B cell (primary cell): ENCODE measurements at regions not wholly inside any gene's neighbourhood (a gene's known extent, or its start where the extent isn't known, plus 50 kb on each side); places are given as distances from the start of the nearest gene placed in this dataset.

Experiments used
- ATAC-seq: fragments of 200-7000 bp; cut with Tn5 transposase; one replicate; pipeline ENCODE4 v1.10.0; 2021; ENCODE audit warnings: low read depth, mild to moderate bottlenecking, moderate number of reproducible peaks, moderate library complexity
- CTCF ChIA-PET: fragments of 350-600 bp; sonication (Branson Sonifier 250); formaldehyde crosslinking; loops from one replicate; lab custom pipeline; 2021; ENCODE audit warnings: antibody characterized with exemption, inconsistent platforms; lab: Charles Lee
- POLR2A ChIA-PET: fragments of 350-600 bp; sonication (Branson Sonifier 250); formaldehyde crosslinking; loops from one replicate; lab custom pipeline; 2021; ENCODE audit warnings: antibody characterized with exemption; lab: Charles Lee
- DNase-seq: peaks from one replicate; pipeline ENCODE4 v3.0.0; 2013
- H2AFZ ChIP-seq: 2 replicates; pipeline ENCODE4 v1.6.1; 2012; ENCODE audit warnings: mild to moderate bottlenecking, low read depth, low read length; ENCODE audit not compliant: insufficient read depth, poor library complexity, severe bottlenecking
- H3K27ac ChIP-seq, 2 donors: 1 replicate in 1 of 2; 2 replicates in 1 of 2; pipeline ENCODE4 v1.5.1; 2012 to 2013; ENCODE audit warnings: low read length in 2 of 2, mild to moderate bottlenecking in 2 of 2, moderate library complexity in 1 of 2
- H3K27me3 ChIP-seq, 4 experiments: fragments of 200-600 bp in 1 of 4; sonication (generic) in 1 of 4; replicated peaks in 1 of 4; 1 replicate in 2 of 4; 2 replicates in 2 of 4; pipeline versions ENCODE4 v1.6.1 to v1.7.0; 2013 to 2016; ENCODE audit warnings: low read length in 3 of 4, mild to moderate bottlenecking in 2 of 4, mixed read lengths in 1 of 4, moderate library complexity in 1 of 4; ENCODE audit not compliant: insufficient read depth in 4 of 4, control insufficient read depth in 3 of 4; ENCODE audit errors: control extremely low read depth in 1 of 4
- H3K36me3 ChIP-seq, 2 experiments: replicated peaks in 1 of 2; 1 replicate in 1 of 2; 2 replicates in 1 of 2; pipeline versions ENCODE4 v1.6.1 to v1.7.1; 2013; ENCODE audit warnings: low read length in 1 of 2; ENCODE audit not compliant: insufficient read depth in 2 of 2, control insufficient read depth in 1 of 2; ENCODE audit errors: control extremely low read depth in 1 of 2, extremely low read depth in 1 of 2
- H3K4me1 ChIP-seq, 2 donors: fragments of 200-600 bp in 1 of 2; sonication (generic) in 1 of 2; 1 replicate in 1 of 2; 2 replicates in 1 of 2; pipeline versions ENCODE4 v1.5.1 to v1.6.1; 2013 to 2017; ENCODE audit warnings: low read length in 2 of 2; ENCODE audit not compliant: control insufficient read depth in 2 of 2, insufficient read depth in 2 of 2
- H3K4me2 ChIP-seq: replicated peaks from 2 replicates; pipeline ENCODE3; 2012; ENCODE audit warnings: mild to moderate bottlenecking, low read depth, low read length; ENCODE audit not compliant: poor library complexity, severe bottlenecking
- H3K4me3 ChIP-seq, 5 experiments: fragments of 200-600 bp in 1 of 5; sonication (generic) in 1 of 5; 1 replicate in 3 of 5; 2 replicates in 2 of 5; pipeline versions ENCODE4 v1.5.1 to v1.7.0; 2011 to 2016; ENCODE audit warnings: low read length in 4 of 5, mild to moderate bottlenecking in 4 of 5, low read depth in 2 of 5, control low read depth in 1 of 5, moderate library complexity in 1 of 5; ENCODE audit not compliant: insufficient read depth in 1 of 5; ENCODE audit errors: control extremely low read depth in 1 of 5, extremely low read depth in 1 of 5
- H3K79me2 ChIP-seq: fragments of 200-600 bp; sonication (generic); one replicate; pipeline ENCODE4 v1.6.0; 2016; ENCODE audit warnings: low read length; ENCODE audit not compliant: control insufficient read depth, insufficient read depth
- H3K9ac ChIP-seq: fragments of 200-600 bp; sonication (generic); 2 replicates; pipeline ENCODE4 v1.6.1; 2017; ENCODE audit warnings: mild to moderate bottlenecking, low read length, moderate library complexity
- H3K9me3 ChIP-seq, 3 donors: one replicate each; pipeline versions ENCODE4 v1.6.1 to v1.7.1; 2013; ENCODE audit warnings: low read length in 2 of 3; ENCODE audit not compliant: control insufficient read depth in 2 of 3, insufficient read depth in 1 of 3; ENCODE audit errors: control extremely low read depth in 1 of 3
- H4K20me1 ChIP-seq: 2 replicates; pipeline ENCODE4 v1.6.0; 2012; ENCODE audit warnings: mild to moderate bottlenecking, low read length; ENCODE audit not compliant: insufficient read depth, control insufficient read depth, poor library complexity, severe bottlenecking
- H3K27ac Mint-ChIP-seq: one replicate; pipeline ENCODE4 v1.8.0; 2021; ENCODE audit warnings: mixed read lengths
- H3K27me3 Mint-ChIP-seq: one replicate; pipeline ENCODE4 v1.8.0; 2021; ENCODE audit warnings: mixed read lengths
- H3K4me1 Mint-ChIP-seq: one replicate; pipeline ENCODE4 v1.8.0; 2021; ENCODE audit warnings: mixed read lengths
- H3K4me3 Mint-ChIP-seq: one replicate; pipeline ENCODE4 v1.8.0; 2021; ENCODE audit warnings: mixed read lengths
- H3K9me3 Mint-ChIP-seq: one replicate; pipeline ENCODE4 v1.8.0; 2022; ENCODE audit warnings: mixed read lengths; ENCODE audit not compliant: insufficient read depth
- EZH2 ChIP-seq: IDR thresholded peaks from 2 replicates; pipeline ENCODE4 v1.6.1; 2012; ENCODE audit warnings: borderline replicate concordance, low read depth, mild to moderate bottlenecking, moderate library complexity, low read length; ENCODE audit not compliant: insufficient read depth, poor library complexity, severe bottlenecking
- WGBS: methylation state at CpG from one replicate; pipeline ENCODE4 v1.1.5; 2013; ENCODE audit warnings: missing lambda C conversion rate; ENCODE audit not compliant: insufficient coverage; 5-methylcytosine and 5-hydroxymethylcytosine counted together
- intact Hi-C: fragments of 100-400 bp; cut with micrococcal nuclease; formaldehyde crosslinking; loops from one replicate; pipeline ENCODE4 v1.10.0; 2022
- TF ChIP-seq, protein P1 (sequence below): fragments of 200-600 bp; IDR thresholded peaks from one replicate; pipeline ENCODE4 v1.8.0; 2022; ENCODE audit warnings: antibody characterized with exemption, mild to moderate bottlenecking

DNA sequence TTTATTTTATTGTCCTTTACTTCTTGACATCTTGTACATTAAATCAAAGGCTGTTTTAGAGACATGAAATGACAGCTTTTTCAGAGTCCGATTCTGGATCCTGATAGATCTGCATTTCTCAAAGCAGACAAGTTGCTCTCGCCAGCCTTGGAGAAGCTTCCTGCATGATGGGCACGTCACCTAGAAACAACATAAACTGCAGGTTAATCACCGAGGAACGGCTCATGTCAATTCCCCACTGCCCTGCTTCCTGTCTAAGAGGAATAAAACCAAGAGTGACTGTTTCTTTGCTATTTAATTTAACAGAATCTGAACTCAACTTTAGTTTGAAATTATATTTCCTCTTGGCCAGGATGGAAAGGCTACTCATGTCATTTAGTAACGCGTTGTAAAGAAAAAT lies 77.0 kb downstream of the RWDD3 start:
- no peaks in the 10 kb centered on the region for H3K4me1 ChIP-seq
- H3K27me3 ChIP-seq, result peaks cover 0 to 8% (median 7%) of the 10 kb centered on the region in 4 experiments
- ATAC-seq, result no peak
- no peak overlapping the region for H3K27ac ChIP-seq
- no peaks in the 10 kb centered on the region for H3K9me3 Mint-ChIP-seq
- no peaks in the 10 kb centered on the region for H3K36me3 ChIP-seq
- intact Hi-C loops, result no loop called here
- no peak overlapping the region for H3K4me3 ChIP-seq
- no peaks in the 10 kb centered on the region for H3K79me2 ChIP-seq
- H2AFZ ChIP-seq, result no peak overlapping the region
- no peak overlapping the region for H3K9ac ChIP-seq
- 96% methylated on average over 5 of the region's 7 CpGs for WGBS
- no peaks in the 10 kb centered on the region for H3K9me3 ChIP-seq
- peaks cover 14% of the 10 kb centered on the region for H3K27me3 Mint-ChIP-seq
- H4K20me1 ChIP-seq, result no peaks in the 10 kb centered on the region
- DNase-seq, result no peak
- POLR2A ChIA-PET, result no interaction called here
- no peak overlapping the region for H3K4me3 Mint-ChIP-seq
- no peak overlapping the region for H3K27ac Mint-ChIP-seq
- CTCF ChIA-PET, result no interaction called here
- TF ChIP-seq EZH2, result no peak
- TF ChIP-seq, protein P1, sequence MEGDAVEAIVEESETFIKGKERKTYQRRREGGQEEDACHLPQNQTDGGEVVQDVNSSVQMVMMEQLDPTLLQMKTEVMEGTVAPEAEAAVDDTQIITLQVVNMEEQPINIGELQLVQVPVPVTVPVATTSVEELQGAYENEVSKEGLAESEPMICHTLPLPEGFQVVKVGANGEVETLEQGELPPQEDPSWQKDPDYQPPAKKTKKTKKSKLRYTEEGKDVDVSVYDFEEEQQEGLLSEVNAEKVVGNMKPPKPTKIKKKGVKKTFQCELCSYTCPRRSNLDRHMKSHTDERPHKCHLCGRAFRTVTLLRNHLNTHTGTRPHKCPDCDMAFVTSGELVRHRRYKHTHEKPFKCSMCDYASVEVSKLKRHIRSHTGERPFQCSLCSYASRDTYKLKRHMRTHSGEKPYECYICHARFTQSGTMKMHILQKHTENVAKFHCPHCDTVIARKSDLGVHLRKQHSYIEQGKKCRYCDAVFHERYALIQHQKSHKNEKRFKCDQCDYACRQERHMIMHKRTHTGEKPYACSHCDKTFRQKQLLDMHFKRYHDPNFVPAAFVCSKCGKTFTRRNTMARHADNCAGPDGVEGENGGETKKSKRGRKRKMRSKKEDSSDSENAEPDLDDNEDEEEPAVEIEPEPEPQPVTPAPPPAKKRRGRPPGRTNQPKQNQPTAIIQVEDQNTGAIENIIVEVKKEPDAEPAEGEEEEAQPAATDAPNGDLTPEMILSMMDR, result no peak
- no peaks in the 10 kb centered on the region for H3K4me1 Mint-ChIP-seq
- H3K4me2 ChIP-seq, result no peak overlapping the region

DNA sequence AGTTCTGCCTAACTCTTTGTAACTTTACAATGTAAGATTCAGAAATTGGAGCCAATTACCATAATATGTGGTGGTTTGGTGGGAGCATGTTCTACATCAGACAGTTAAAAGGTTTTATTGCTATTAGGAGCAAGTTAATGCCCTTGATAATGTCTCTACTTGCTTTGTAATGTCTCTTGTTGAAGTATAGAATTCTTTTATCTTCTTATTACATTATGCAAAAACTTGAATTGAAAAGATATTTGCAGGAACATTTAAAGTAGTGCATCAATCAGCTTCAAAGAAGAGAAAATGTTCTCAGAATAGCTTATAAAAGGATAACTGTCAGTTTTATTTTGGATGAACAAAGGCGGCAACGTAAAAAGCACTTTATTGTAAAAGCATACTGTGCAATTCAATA lies 77.8 kb downstream of the RWDD3 start:
- no CpG with 5 or more reads among the region's 2 CpGs for WGBS

More for the DNA sequence above, 77.8 kb downstream of the RWDD3 start:
- Mint-ChIP-seq H3K9me3 (no peaks in the 10 kb centered on the region), H3K4me1 (no peaks in the 10 kb centered on the region), H3K4me3 (no peak overlapping the region), H3K27me3 (peaks cover 14% of the 10 kb centered on the region), H3K27ac (no peak overlapping the region)
- no peak overlapping the region for H3K4me2 ChIP-seq
- H3K4me3 ChIP-seq, result no peak overlapping the region
- H3K79me2 ChIP-seq, result no peaks in the 10 kb centered on the region
- H3K9ac ChIP-seq, result no peak overlapping the region
- peaks cover 0 to 8% (median 3%) of the 10 kb centered on the region in 4 experiments for H3K27me3 ChIP-seq
- ATAC-seq (no peak), DNase-seq (no peak)
- TF ChIP-seq, protein P1, result no peak
- no peak for TF ChIP-seq EZH2
- no peak overlapping the region for H2AFZ ChIP-seq
- ChIA-PET POLR2A (no interaction called here), CTCF (no interaction called here)
- no peaks in the 10 kb centered on the region for H3K4me1 ChIP-seq
- no peaks in the 10 kb centered on the region for H3K36me3 ChIP-seq
- no peak overlapping the region for H3K27ac ChIP-seq
- intact Hi-C loops, result no loop called here
- H3K9me3 ChIP-seq, result no peaks in the 10 kb centered on the region
- no peaks in the 10 kb centered on the region for H4K20me1 ChIP-seq
